ENCODE measurements at regions not wholly inside any gene's neighbourhood (a gene's known extent, or its start where the extent isn't known, plus 50 kb on each side); places are given as distances from the start of the nearest gene placed in this dataset.

GRCh38 chr3:137204409-137204808, 246.6 kb downstream of the IL20RB start:
- no peak for DNase-seq (ENCODE audit: low spot score)

- no peak for DNase-seq (ENCODE audit: low spot score)
Measured at GRCh38 chr3:137205394-137206045, 247.7 kb downstream of the IL20RB start.

- no peak for DNase-seq (ENCODE audit: low spot score)
Measured at GRCh38 chr3:137207616-137208015, 249.8 kb downstream of the IL20RB start.

DNA sequence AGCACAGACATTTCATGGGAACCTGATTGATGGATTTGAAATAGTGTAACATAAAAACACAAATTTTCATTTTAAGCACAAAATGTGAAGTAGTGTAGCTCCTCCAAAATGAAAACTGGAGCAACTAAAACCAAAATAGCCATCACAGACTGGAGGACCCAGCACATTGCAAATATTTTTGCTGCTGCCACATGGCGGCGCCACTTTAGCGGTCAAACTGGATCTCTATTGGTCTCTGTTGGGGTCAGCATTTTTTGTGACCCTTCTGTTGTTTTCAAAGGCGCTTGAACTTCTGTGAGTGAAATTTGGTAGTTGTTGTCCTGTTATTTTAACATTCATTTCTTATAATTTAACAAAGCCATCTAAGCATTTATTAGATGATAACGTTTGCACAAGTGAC, 259.9 kb downstream of the IL20RB start:
- DNase-seq (ENCODE audit: low spot score), result no peak

- DNase-seq (ENCODE audit: low spot score), result no peak
Measured at GRCh38 chr3:137219801-137220445, 262.1 kb downstream of the IL20RB start.

DNA sequence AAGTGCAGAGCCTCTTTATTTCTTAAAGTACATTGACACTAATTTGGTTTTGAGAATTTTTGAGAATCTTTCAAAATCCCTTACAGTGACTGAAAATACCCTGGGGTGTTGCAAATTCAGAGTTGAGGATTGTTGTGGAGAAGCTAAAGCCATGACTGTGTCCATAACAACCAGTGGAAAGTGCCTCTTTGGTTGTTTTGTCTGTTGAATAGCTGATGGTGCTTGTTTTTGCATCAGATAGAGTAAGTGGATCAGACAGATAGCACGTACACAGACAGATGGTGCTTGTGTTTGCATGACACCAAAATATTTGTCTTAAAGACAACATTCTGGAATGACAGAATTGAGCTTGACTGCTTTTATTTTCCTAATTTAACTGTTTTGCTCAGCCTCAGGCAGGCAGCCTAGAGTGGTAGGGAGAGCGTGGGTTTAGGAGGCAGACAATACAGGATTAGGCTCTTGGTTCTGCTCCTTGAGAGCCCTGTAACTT, 265.0 kb downstream of the IL20RB start:
- DNase-seq (ENCODE audit: low spot score), result no peak

DNA sequence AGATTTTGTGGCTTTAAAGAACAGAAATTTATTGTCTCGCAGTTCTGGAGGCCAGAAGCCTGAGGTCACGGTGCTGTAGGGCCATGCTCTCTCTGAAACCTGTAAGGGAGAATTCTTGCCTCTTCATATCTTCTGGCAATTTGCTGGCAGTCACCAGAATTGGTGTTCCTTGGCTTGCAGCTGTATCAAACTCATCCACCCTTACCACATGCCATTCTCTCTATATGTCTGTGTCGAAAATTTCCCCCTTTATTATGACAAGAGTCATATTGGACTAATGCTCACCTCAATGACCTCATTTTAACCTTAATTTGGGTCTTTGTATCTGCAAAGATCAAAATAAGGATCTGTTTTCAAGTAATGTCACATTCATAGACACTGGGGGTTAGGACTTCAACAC, 266.7 kb downstream of the IL20RB start:
- DNase-seq (ENCODE audit: low spot score), result no peak

- DNase-seq (ENCODE audit: low spot score), result no peak
Measured at GRCh38 chr3:137242836-137243400, 285.1 kb downstream of the IL20RB start.

- no peak for DNase-seq (ENCODE audit: low spot score)
Measured at GRCh38 chr3:137246491-137246890, 288.7 kb downstream of the IL20RB start.

- no peak for DNase-seq (ENCODE audit: low spot score)
Measured at GRCh38 chr3:137249311-137249940, 291.6 kb downstream of the IL20RB start.

DNA sequence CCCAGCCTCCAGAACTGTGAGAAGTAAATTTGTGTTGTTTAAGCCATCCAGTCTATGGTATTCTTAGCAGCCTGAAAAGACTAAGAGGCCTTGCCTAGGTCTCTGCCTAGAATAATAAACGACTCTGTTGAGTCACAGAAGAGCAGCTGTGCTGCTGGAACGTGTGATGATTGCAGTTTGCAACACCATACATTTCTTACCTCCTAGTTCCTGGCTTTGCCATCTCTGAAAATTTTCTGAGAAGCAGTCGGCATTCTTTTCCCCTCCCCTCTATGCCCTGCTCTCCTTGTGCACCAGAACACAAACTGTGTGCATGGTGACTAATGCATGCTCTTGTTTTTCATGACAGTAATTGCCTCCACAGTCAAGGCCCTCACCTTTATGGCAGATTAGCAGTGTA, 301.3 kb downstream of the IL20RB start:
- no peak for DNase-seq (ENCODE audit: low spot score)

- DNase-seq (ENCODE audit: low spot score), result no peak
Measured at GRCh38 chr3:137259701-137260100, 301.9 kb downstream of the IL20RB start.

DNA sequence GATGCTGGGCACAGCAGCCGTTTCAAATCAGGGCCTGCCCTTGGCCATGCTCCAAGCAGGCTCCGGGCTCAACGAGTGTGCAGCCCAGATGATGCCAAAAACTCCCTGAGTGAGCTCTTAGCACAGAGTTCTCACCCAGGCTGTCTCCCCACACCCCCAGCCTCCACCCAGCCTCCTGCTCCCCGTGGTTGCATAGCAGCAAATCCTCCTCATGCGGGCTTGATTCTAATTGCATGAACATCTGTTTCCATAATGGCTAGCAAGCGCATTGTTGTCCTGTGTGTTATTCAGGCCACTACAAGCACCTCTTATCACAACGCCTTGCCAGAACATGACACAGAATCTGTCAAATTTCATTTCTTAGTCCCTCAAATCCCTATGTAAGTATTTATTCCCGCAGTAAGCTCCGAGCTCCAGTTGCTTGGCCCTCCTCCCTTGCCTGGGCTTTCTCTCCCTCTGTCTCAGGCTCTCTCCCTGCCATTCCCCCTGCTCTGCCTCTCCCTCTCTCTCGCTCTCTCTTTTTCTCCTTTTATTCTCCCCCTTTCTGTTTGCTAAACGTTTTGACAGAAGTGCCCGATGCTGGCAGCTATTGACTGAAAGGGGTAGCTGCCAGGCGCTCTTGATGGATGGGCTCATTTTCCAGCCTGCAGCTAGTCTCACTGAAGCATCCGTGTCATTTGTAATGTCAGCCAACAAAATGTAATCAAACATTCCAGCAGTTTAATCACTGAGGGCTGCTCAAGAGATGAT, 306.5 kb downstream of the IL20RB start:
- DNase-seq (ENCODE audit: low spot score), result no peak

GRCh38 chr3:137264843-137265330, 307.1 kb downstream of the IL20RB start:
- DNase-seq (ENCODE audit: low spot score), result no peak

- DNase-seq (ENCODE audit: low spot score), result no peak
Measured at GRCh38 chr3:137282871-137283270, 325.1 kb downstream of the IL20RB start.

DNA sequence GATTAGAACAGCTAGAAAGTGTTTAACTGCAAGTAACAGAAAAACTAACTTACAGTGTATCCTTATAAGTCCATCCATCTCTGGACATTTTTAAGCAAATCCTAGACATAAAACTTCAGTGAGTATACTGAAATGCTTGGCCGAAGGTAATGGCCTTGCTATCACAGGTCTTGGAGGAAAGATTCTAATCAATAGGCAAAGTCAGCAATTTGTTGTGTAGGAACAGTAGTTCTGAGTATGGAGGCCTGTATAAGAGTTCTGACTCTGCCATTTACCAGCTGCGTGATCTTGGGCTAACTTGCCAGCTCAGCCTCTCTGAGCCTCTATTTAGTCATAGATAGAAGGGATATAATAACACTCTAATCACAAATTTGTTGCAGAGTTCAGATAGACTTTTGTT, 328.1 kb downstream of the IL20RB start:
- no peak for DNase-seq (ENCODE audit: low spot score)

- DNase-seq (ENCODE audit: low spot score), result no peak
Measured at GRCh38 chr3:137293086-137293485, 335.3 kb downstream of the IL20RB start.

DNA sequence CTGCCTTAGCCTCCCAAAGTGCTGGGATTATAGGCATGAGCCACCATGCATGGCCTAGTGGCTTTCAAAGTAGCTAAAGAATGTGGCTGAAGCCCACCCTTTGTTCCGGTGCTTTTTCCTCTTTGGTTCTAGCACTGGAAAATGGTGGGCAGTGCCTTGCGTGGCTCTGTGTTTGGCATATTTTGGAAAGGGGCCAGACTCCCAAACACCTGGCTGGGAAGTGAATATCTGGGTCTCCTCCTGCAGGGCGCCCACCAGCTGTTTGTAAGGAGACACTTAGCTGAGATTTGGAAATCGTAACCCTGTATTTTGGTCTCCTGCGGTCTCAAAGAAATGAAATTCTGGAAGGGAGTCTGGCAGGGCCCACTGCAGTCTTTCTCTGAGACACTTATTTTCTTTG, 336.4 kb downstream of the IL20RB start:
- no peak for DNase-seq (ENCODE audit: low spot score)

DNA sequence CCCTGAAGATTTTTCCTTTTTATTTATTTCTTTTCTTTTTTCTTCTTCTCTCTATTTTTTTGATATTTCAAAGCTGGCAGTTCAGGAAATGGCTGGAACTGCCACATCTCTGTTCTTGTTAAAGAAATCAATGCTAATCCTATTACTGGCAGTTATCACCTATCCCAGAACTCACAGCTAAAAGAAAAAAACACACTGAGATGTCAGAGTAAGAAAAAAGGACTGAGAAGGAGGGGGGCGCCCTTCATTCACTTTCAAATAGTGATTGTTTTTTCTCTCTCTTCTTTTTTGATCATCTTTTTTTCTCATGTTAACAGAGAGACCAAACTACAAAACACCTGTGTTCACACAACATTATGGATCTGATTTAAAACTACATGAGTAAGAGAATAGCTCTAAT, 337.1 kb downstream of the IL20RB start:
- DNase-seq (ENCODE audit: low spot score), result no peak

DNA sequence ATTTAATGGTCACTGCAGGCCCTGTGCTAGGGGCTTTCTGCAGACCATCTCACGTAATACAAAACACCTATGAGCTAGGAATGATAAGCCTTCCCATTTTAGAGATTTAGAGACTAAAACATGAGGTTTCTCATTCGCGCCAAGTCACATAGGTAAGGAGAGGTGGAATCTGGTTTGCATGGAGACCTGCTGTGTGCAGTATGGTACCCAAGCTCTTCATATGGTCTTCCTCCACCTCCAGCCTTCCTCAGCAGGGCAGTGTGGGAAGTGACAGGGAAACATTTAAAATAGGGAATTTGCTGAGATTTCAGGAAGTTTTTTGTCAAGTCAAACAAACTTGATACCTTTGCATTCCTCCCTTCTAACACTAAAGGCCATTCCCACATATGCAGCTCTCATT, 337.6 kb downstream of the IL20RB start:
- DNase-seq (ENCODE audit: low spot score), result no peak

DNA sequence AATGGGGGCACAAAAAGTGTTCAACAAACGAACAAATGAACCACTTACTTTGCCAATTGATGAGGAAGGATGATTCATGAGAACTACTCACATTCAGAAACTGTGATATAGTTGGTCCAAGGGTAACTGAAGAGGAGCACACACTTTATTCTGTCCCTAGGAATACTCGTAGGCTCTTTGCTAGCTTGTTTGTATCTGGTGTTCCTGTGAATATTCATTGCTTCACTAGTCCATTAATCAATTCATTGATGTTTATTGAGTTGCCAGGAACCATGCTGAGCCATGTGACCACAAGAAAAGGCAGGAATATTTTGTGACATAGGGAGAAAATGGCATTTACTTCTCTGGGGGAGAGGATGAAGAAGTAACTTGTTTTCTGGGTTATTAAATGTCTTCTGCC, 338.3 kb downstream of the IL20RB start:
- DNase-seq (ENCODE audit: low spot score), result no peak

DNA sequence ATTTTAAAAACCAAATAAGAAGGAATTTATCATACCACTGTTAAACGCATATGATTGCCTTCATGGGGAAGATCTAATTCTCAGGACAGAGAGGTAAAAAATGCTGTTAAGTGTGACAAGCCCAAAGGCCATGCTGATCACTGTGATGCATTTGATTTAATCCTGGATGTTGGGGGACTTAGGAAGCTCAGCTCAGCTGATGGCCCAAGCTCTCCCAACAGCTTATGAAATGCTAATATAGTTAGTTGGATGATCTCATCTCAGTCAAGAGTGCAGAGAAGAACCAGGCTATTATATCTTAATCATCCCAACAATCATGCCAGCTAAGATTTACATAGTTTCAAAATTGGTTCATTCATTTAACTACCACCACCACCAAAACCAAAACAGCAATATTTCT, 340.0 kb downstream of the IL20RB start:
- no peak for DNase-seq (ENCODE audit: low spot score)
